K562 (cell line): ENCODE measurements at regions not wholly inside any gene's neighbourhood (a gene's known extent, or its start where the extent isn't known, plus 50 kb on each side); places are given as distances from the start of the nearest gene placed in this dataset.

Experiments used
- FOXK1 ChIP-seq: sonication (generic); formaldehyde crosslinking; IDR thresholded peaks from 2 replicates; pipeline ENCODE4 v1.8.0; 2022; ENCODE audit warnings: missing genetic modification reagents, mild to moderate bottlenecking, borderline replicate concordance
- GATAD2A ChIP-seq: fragments of 450-650 bp; IDR thresholded peaks from 2 replicates; pipeline ENCODE4 v1.6.1; 2017
- NELFE ChIP-seq: IDR thresholded peaks from 2 replicates; pipeline ENCODE4 v1.6.1; 2011; ENCODE audit warnings: mild to moderate bottlenecking; ENCODE audit not compliant: insufficient read depth, insufficient read length
- RAD21 ChIP-seq, 2 experiments: fragments of 250-450 bp in 1 of 2; fragments of 450-650 bp in 1 of 2; sonication (Bioruptor Pico) in 1 of 2; formaldehyde crosslinking in 1 of 2; IDR thresholded peaks in 1 of 2; conservative IDR thresholded peaks in 1 of 2; 2 replicates each; pipeline versions ENCODE4 v1.4.0 to v1.8.0; 2020 to 2022; ENCODE audit warnings: mild to moderate bottlenecking in 2 of 2, moderate library complexity in 1 of 2
- ZNF184 ChIP-seq: sonication (generic); formaldehyde crosslinking; IDR thresholded peaks from 2 replicates; pipeline ENCODE4 v1.5.0; 2020; ENCODE audit warnings: missing genetic modification reagents
- ZNF24 ChIP-seq: fragments of 450-650 bp; IDR thresholded peaks from 2 replicates; pipeline ENCODE4 v1.6.1; 2016

DNA sequence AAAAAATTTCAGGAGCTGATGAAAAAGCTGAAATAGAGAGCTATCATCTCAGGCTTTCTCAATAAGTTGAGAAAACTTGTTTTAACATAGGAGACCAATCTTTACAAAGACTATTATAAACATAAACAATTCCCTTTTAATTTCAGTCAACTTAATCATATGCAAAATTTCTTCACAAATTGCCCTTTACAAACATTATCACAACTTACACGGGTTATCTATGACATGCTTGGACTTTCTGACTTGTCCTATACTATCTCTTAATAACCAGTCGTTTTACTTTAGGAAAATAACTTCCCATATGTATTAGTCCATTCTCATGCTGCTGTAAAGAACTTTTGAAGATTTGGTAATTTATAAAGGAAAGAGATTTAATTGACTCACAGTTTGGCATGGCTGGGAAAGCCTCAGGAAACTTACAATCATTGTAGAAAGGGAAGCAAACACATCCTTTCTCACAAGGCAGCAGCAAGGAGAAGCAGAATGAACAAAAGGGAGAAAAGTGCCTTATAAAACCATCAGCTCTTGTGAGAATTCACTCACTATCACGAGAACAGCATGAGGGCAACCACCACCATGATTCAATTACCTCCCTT lies 1583.7 kb upstream of the CELF4 start:
- TF ChIP-seq ZNF184 (CRISPR knock-in tag) (no peak), RAD21 (CRISPR knock-in tag; conservative IDR thresholded peaks at IDR 0.05 in 1 of 2, IDR thresholded peaks at IDR 0.05 in 1 of 2) (no peak), FOXK1 (CRISPR knock-in tag) (no peak), NELFE (no peak), ZNF24 (no peak), GATAD2A (no peak)
